ENCODE measurements at regions not wholly inside any gene's neighbourhood (a gene's known extent, or its start where the extent isn't known, plus 50 kb on each side); places are given as distances from the start of the nearest gene placed in this dataset.

DNA sequence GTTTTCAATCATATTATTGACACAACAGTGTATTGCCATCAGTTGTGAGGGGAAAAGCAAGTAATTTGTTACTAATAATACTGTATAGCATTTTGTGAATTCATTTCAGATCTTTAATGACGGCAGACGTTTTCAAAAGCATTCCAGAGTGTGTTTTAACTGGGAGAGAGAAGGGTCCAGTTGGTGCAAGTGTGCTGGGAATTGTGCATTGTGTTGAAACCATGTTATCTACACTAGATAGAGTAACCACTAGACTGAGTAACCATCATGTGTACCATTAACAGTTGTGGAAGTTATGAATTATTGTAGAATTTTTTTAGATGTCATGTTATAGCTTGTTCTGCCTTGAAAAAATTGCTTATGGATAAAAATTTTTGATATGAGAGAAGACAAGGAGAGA is 104.5 kb upstream of the VEGFC start:
- no peak for DNase-seq
- no peaks in the 10 kb centered on the region for H3K9me3 ChIP-seq (ENCODE audit: control extremely low read depth in 1 of 5, control insufficient read depth in 4 of 5, insufficient read depth in 2 of 5, low read depth in 1 of 5, low read length in 4 of 5)
- ChIA-PET POLR2A (no interaction called here), CTCF (interaction anchor here (1.4 kb wide), 1 partner anchor 150 kb away, joined by 3 read pairs; no protein-coding TSS in a partner anchor)
- no peaks in the 10 kb centered on the region for H3K36me3 ChIP-seq (ENCODE audit: control insufficient read depth in 4 of 4, insufficient read depth in 4 of 4, low read length in 3 of 4)
- H3K27ac ChIP-seq (ENCODE audit: insufficient read depth in 1 of 2, low read depth in 1 of 2, low read length in 2 of 2, poor library complexity in 1 of 2, severe bottlenecking in 2 of 2), result no peak overlapping the region
- H3K4me1 ChIP-seq (ENCODE audit: control extremely low read depth in 1 of 4, control insufficient read depth in 4 of 4, insufficient read depth in 4 of 4, low read length in 3 of 4), result no peaks in the 10 kb centered on the region
- 50% methylated on average over 2 of the region's 2 CpGs for WGBS (ENCODE audit: insufficient coverage)
- no peak overlapping the region for H3K4me3 ChIP-seq (ENCODE audit: control insufficient read depth in 1 of 7, extremely low read depth in 1 of 7, insufficient read depth in 4 of 7, low read depth in 2 of 7, low read length in 6 of 7)
- no peaks in the 10 kb centered on the region for H3K27me3 ChIP-seq (replicated peaks in 2 of 5; ENCODE audit: control insufficient read depth in 4 of 5, insufficient read depth in 5 of 5, low read length in 4 of 5)

DNA sequence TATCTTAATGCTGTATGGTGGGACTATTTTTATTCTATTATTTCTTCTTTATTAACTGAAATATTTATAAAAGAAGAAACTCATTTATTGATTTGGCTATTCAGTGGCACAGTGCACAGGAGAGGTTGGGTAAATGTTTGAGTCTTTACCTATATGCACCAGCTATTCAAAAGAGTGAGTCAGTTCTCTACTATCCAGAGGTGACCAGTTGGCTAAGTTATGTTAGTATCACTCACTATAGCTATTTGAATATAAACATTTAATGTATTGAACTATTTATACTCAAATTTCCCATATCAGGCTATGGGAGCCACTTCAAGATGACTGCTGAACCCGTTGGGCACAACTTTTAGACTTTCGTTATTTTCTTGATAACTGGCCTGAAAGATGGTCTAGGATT is 106.1 kb upstream of the VEGFC start:
- POLR2A ChIA-PET, result no interaction called here
- Histone ChIP-seq H3K4me1 (ENCODE audit: control extremely low read depth in 1 of 4, control insufficient read depth in 4 of 4, insufficient read depth in 4 of 4, low read length in 3 of 4) (no peaks in the 10 kb centered on the region), H3K9me3 (ENCODE audit: control extremely low read depth in 1 of 5, control insufficient read depth in 4 of 5, insufficient read depth in 2 of 5, low read depth in 1 of 5, low read length in 4 of 5) (no peaks in the 10 kb centered on the region), H3K4me3 (ENCODE audit: control insufficient read depth in 1 of 7, extremely low read depth in 1 of 7, insufficient read depth in 4 of 7, low read depth in 2 of 7, low read length in 6 of 7) (no peak overlapping the region), H3K36me3 (ENCODE audit: control insufficient read depth in 4 of 4, insufficient read depth in 4 of 4, low read length in 3 of 4) (no peaks in the 10 kb centered on the region), H3K27me3 (replicated peaks in 2 of 5; ENCODE audit: control insufficient read depth in 4 of 5, insufficient read depth in 5 of 5, low read length in 4 of 5) (no peaks in the 10 kb centered on the region), H3K27ac (ENCODE audit: insufficient read depth in 1 of 2, low read depth in 1 of 2, low read length in 2 of 2, poor library complexity in 1 of 2, severe bottlenecking in 2 of 2) (no peak overlapping the region)
- CTCF ChIA-PET, result interaction anchor here (1.4 kb wide), 1 partner anchor 149 kb away, joined by 3 read pairs; no protein-coding TSS in a partner anchor
- DNase-seq, result no peak
- WGBS (ENCODE audit: insufficient coverage), result 95% methylated on average over 2 of the region's 2 CpGs

DNA sequence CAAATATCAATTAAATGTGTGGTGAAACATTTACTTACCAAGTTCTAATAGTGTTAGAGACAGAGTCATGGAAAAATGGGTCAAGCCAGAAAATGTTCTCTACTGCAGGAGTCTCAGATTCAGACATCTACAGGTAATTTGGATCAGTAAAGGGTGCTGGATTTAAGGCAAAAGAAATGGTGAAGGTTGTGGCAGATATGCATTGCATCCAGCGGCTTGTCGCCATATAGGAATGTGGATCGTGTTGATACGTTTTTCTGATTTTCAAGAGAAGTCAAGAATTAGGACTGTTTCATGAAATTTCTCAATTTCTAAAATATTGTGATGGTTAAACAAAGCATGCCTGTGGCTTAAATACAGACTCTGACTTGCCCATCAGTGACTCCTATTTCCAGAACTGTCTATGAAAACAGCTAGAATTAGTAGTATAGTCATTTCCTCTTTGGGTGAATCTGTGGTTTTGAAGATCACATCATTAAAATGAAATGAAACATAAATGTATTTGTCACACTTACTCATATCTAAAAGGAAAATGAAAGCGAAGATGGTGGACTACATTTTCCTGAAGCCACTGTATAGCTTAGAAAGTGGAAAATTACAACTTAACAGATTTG is 110.1 kb upstream of the VEGFC start:
- Histone ChIP-seq H3K27me3 (replicated peaks in 2 of 5; ENCODE audit: control insufficient read depth in 4 of 5, insufficient read depth in 5 of 5, low read length in 4 of 5) (no peaks in the 10 kb centered on the region), H3K4me3 (ENCODE audit: control insufficient read depth in 1 of 7, extremely low read depth in 1 of 7, insufficient read depth in 4 of 7, low read depth in 2 of 7, low read length in 6 of 7) (no peak overlapping the region), H3K27ac (ENCODE audit: insufficient read depth in 1 of 2, low read depth in 1 of 2, low read length in 2 of 2, poor library complexity in 1 of 2, severe bottlenecking in 2 of 2) (no peak overlapping the region), H3K36me3 (ENCODE audit: control insufficient read depth in 4 of 4, insufficient read depth in 4 of 4, low read length in 3 of 4) (no peaks in the 10 kb centered on the region), H3K9me3 (ENCODE audit: control extremely low read depth in 1 of 5, control insufficient read depth in 4 of 5, insufficient read depth in 2 of 5, low read depth in 1 of 5, low read length in 4 of 5) (no peaks in the 10 kb centered on the region), H3K4me1 (ENCODE audit: control extremely low read depth in 1 of 4, control insufficient read depth in 4 of 4, insufficient read depth in 4 of 4, low read length in 3 of 4) (no peaks in the 10 kb centered on the region)
- DNase-seq, result peak; percentile 3 to 77 (median 70)
- 67% methylated on average over 3 of the region's 5 CpGs for WGBS (ENCODE audit: insufficient coverage)
- ChIA-PET POLR2A (no interaction called here), CTCF (interaction anchor here (1.1 kb wide), 1 partner anchor 111 kb away, joined by 3 read pairs; no protein-coding TSS in a partner anchor)

DNA sequence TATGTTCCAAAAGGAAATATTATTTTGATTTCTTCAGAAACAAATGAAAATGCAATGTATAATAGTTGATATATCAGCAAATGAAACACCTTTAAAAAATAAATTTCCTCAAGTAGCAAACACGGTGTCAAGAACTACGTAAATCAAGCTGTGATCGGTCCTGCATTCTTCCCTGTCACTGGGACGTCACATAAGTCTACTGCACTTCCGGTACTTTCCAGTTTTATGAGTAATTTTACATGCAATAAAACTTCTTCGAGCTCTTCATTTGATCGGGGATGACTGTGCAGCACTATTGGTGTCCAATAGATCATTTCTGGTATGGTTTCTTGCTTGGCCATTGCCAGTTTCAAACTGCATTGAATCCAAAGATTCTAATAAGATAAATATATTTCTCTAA is 114.0 kb upstream of the VEGFC start:
- 94% methylated on average over 6 of the region's 7 CpGs for WGBS (ENCODE audit: insufficient coverage)
- DNase-seq, result no peak
- H3K9me3 ChIP-seq (ENCODE audit: control extremely low read depth in 1 of 5, control insufficient read depth in 4 of 5, insufficient read depth in 2 of 5, low read depth in 1 of 5, low read length in 4 of 5), result no peaks in the 10 kb centered on the region
- H3K27ac ChIP-seq (ENCODE audit: insufficient read depth in 1 of 2, low read depth in 1 of 2, low read length in 2 of 2, poor library complexity in 1 of 2, severe bottlenecking in 2 of 2), result no peak overlapping the region
- CTCF ChIA-PET, result no interaction called here
- H3K4me3 ChIP-seq (ENCODE audit: control insufficient read depth in 1 of 7, extremely low read depth in 1 of 7, insufficient read depth in 4 of 7, low read depth in 2 of 7, low read length in 6 of 7), result no peak overlapping the region
- no peaks in the 10 kb centered on the region for H3K36me3 ChIP-seq (ENCODE audit: control insufficient read depth in 4 of 4, insufficient read depth in 4 of 4, low read length in 3 of 4)
- no peaks in the 10 kb centered on the region for H3K4me1 ChIP-seq (ENCODE audit: control extremely low read depth in 1 of 4, control insufficient read depth in 4 of 4, insufficient read depth in 4 of 4, low read length in 3 of 4)
- H3K27me3 ChIP-seq (replicated peaks in 2 of 5; ENCODE audit: control insufficient read depth in 4 of 5, insufficient read depth in 5 of 5, low read length in 4 of 5), result no peaks in the 10 kb centered on the region
- POLR2A ChIA-PET, result no interaction called here

DNA sequence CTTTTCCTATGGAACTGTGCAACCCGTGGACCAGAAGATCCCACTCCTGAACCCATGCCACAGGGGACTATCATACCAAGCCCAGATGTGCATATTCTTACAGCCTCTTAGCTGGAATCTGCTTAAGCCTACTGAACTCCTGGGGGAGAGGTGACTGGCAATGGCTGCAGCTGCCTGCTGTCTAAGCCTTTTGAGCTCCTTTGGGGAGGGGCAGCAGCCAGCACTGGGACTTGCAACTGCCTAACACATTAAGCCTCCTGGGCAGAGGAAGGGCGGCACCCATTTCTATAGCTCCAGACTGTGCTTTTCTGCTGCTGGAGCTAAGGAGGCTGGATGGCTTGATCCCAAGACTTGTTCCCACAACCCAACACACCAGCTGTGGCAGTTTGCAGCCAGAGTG is 117.9 kb upstream of the VEGFC start:
- H3K27me3 ChIP-seq (replicated peaks in 2 of 5; ENCODE audit: control insufficient read depth in 4 of 5, insufficient read depth in 5 of 5, low read length in 4 of 5), result no peaks in the 10 kb centered on the region
- H3K27ac ChIP-seq (ENCODE audit: insufficient read depth in 1 of 2, low read depth in 1 of 2, low read length in 2 of 2, poor library complexity in 1 of 2, severe bottlenecking in 2 of 2), result no peak overlapping the region
- POLR2A ChIA-PET, result no interaction called here
- no peaks in the 10 kb centered on the region for H3K4me1 ChIP-seq (ENCODE audit: control extremely low read depth in 1 of 4, control insufficient read depth in 4 of 4, insufficient read depth in 4 of 4, low read length in 3 of 4)
- no peak overlapping the region for H3K4me3 ChIP-seq (ENCODE audit: control insufficient read depth in 1 of 7, extremely low read depth in 1 of 7, insufficient read depth in 4 of 7, low read depth in 2 of 7, low read length in 6 of 7)
- CTCF ChIA-PET, result no interaction called here
- H3K36me3 ChIP-seq (ENCODE audit: control insufficient read depth in 4 of 4, insufficient read depth in 4 of 4, low read length in 3 of 4), result no peaks in the 10 kb centered on the region
- 94% methylated on average over 2 of the region's 2 CpGs for WGBS (ENCODE audit: insufficient coverage)
- peaks cover 0 to 5% (median 0%) of the 10 kb centered on the region in 5 experiments for H3K9me3 ChIP-seq (ENCODE audit: control extremely low read depth in 1 of 5, control insufficient read depth in 4 of 5, insufficient read depth in 2 of 5, low read depth in 1 of 5, low read length in 4 of 5)
- DNase-seq, result no peak

DNA sequence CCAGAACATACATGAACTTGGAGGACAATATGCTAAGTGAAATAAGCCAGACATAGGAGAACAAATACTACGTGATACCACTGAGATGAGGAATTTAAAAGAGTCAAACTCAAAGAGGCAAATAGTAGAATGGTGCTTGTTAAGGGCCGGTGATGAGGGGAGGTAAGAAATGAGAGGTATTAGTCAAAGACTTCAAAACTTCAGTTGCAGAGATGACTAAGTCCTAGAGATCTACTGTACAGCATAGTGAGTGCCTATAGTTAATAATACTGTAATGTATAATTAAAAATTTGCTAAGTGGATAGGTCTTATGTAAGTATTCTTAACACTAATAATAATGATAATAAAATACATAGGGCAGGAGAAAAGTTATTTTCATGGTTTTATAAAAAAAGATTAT is 126.9 kb upstream of the VEGFC start:
- H3K9me3 ChIP-seq (ENCODE audit: control extremely low read depth in 1 of 5, control insufficient read depth in 4 of 5, insufficient read depth in 2 of 5, low read depth in 1 of 5, low read length in 4 of 5), result peaks cover 0 to 5% (median 0%) of the 10 kb centered on the region in 5 experiments
- CTCF ChIA-PET, result no interaction called here
- no peaks in the 10 kb centered on the region for H3K27me3 ChIP-seq (replicated peaks in 2 of 5; ENCODE audit: control insufficient read depth in 4 of 5, insufficient read depth in 5 of 5, low read length in 4 of 5)
- H3K4me1 ChIP-seq (ENCODE audit: control extremely low read depth in 1 of 4, control insufficient read depth in 4 of 4, insufficient read depth in 4 of 4, low read length in 3 of 4), result no peaks in the 10 kb centered on the region
- POLR2A ChIA-PET, result no interaction called here
- 100% methylated on average over 2 of the region's 2 CpGs for WGBS (ENCODE audit: insufficient coverage)
- DNase-seq, result no peak
- H3K27ac ChIP-seq (ENCODE audit: insufficient read depth in 1 of 2, low read depth in 1 of 2, low read length in 2 of 2, poor library complexity in 1 of 2, severe bottlenecking in 2 of 2), result no peak overlapping the region
- H3K36me3 ChIP-seq (ENCODE audit: control insufficient read depth in 4 of 4, insufficient read depth in 4 of 4, low read length in 3 of 4), result no peaks in the 10 kb centered on the region
- H3K4me3 ChIP-seq (ENCODE audit: control insufficient read depth in 1 of 7, extremely low read depth in 1 of 7, insufficient read depth in 4 of 7, low read depth in 2 of 7, low read length in 6 of 7), result no peak overlapping the region

DNA sequence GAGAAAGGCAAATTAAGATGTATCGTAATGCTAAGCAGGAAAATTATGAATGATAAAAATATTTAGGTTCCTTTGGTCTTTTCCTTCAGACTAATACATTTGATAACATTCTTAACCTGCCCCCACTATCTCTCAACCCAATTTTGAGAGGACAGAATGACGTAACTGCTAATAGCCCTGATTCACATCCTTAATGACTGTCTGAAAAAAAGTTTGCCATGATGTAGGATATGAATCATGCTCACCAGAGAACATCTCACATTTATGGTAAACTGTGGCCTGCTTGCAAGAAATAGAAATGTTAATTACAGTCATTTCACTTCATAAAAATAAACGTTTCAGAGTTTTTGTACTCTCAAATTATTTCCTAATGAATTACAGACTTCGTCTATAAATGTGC is 128.0 kb upstream of the VEGFC start:
- CTCF ChIA-PET, result no interaction called here
- no peak for DNase-seq
- no CpG with 5 or more reads among the region's 4 CpGs for WGBS (ENCODE audit: insufficient coverage)
- no peak overlapping the region for H3K27ac ChIP-seq (ENCODE audit: insufficient read depth in 1 of 2, low read depth in 1 of 2, low read length in 2 of 2, poor library complexity in 1 of 2, severe bottlenecking in 2 of 2)
- POLR2A ChIA-PET, result no interaction called here
- H3K27me3 ChIP-seq (replicated peaks in 2 of 5; ENCODE audit: control insufficient read depth in 4 of 5, insufficient read depth in 5 of 5, low read length in 4 of 5), result no peaks in the 10 kb centered on the region
- no peaks in the 10 kb centered on the region for H3K36me3 ChIP-seq (ENCODE audit: control insufficient read depth in 4 of 4, insufficient read depth in 4 of 4, low read length in 3 of 4)
- no peak overlapping the region for H3K4me3 ChIP-seq (ENCODE audit: control insufficient read depth in 1 of 7, extremely low read depth in 1 of 7, insufficient read depth in 4 of 7, low read depth in 2 of 7, low read length in 6 of 7)
- H3K4me1 ChIP-seq (ENCODE audit: control extremely low read depth in 1 of 4, control insufficient read depth in 4 of 4, insufficient read depth in 4 of 4, low read length in 3 of 4), result no peaks in the 10 kb centered on the region
- no peaks in the 10 kb centered on the region for H3K9me3 ChIP-seq (ENCODE audit: control extremely low read depth in 1 of 5, control insufficient read depth in 4 of 5, insufficient read depth in 2 of 5, low read depth in 1 of 5, low read length in 4 of 5)

Data from common myeloid progenitor, CD34-positive (primary cell).